ENCODE measurements at regions not wholly inside any gene's neighbourhood (a gene's known extent, or its start where the extent isn't known, plus 50 kb on each side); places are given as distances from the start of the nearest gene placed in this dataset.

DNA sequence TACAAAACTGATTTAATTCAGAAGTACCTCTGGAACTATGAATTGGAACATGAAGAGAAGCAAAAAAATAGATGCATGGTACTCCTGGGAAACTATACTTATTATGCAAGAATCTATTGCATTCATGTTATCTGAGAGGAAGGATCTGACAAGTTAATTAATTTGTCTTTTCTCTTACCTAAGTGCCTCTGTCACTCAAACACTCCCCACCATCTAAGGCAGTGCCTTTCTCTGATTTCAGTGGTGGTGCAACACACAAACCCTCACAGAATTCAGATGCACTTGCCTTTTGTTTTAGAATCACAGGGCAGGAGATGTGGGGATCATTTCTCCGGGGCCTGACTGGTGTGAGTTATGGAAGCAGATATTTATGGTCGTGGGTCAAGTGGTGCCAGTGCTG is 52.5 kb upstream of the C9orf72 start:
- DNase-seq (ENCODE audit: low spot score), result no peak

DNA sequence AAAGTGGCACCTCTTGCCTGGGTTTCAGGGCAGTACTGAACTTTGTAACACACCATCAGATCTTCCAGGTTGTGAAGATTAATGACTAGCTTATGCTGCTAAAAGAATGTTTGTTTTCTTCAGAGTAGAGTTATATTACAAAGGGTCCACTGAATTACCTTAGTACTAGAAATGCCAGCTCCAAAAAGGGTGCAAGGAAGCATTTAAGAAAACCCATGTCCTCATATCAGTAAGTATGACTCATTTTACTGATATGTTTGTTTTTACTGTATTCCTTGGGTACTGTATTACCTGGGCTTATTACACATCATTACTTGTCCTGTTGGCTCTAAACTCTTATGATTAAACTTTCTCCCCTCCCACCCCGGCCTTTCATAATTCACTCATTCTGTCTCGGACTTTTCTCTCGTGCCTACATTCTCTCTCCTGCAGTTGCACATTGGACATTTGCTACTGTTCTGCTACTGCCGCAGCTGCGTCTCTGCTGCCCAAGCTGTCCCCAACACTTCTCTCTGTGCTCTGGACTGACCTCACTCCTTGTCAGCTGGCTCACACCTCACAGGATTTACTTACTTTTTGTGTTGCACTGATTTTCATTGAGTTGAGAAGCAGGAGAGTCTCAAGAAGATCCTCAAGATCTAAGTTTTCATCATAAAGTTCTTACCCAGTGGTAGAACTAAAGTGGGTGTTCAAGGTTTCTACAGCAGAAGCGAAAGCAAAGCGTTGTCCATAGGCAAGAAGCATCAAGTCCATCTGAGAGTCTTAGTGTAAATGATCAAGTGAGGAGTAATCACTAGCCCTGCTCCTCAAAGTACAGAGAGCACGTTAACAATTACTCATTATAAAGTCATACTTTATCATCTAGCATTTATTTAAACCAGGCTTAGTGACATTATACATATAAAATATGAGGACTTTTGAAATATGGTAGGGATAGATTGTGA is 53.2 kb upstream of the C9orf72 start:
- DNase-seq (ENCODE audit: low spot score), result no peak

DNA sequence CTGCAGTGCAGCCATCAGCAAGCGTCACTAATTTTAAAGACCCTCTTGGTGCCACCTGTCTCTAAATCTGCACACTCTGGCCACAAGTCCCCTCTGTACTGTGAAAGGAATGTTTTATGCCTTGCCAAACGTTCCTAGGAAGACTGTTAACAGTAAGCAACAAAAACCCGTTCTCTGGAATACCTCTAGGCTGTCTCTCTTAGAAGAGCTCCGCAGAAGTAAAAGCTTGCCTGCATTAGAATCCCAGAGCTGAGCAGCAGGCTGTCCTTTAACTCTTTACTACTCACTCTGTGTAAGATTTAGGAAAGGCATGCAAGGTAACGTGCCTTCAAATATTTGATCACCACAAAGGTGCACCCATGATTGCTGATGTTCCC is 53.9 kb upstream of the C9orf72 start:
- DNase-seq (ENCODE audit: low spot score), result no peak

DNA sequence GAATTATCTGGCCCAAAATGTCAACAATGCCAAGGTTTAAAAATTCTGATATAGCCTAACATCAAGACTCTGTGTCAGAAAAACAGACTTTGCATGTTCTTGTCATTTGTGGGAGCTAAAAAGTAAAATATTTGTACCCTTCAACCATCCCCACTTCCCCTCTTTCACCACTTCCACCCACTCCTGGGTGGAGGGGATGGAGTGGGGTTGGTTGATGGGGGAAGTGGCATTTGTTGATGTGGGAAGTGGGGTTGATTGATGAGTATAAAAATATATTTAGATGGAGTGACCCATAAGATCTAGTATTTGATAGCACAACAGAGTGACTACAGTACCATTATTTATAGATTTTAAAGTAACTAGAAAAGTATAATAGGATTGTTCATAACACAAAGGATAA is 55.0 kb upstream of the C9orf72 start:
- DNase-seq (ENCODE audit: low spot score), result no peak

DNA sequence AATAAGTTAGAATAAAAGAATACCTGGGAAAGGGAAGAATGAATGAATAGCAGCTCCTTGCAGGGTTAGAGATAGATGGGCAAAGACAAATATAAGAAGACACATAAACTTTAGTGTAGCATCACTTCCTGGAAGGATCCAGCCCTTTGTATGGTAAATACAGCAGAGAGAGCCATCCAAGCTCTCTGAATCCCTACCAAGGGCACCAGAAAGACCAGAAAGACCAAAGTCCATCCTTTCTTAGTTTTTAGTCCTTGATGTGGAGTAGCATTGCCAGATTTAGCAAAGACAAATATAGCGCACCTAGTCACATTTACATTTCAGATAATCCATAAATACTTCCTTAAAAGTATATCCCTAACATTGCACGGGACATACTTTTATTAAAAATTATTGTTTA is 56.1 kb upstream of the C9orf72 start:
- DNase-seq (ENCODE audit: low spot score), result no peak

DNA sequence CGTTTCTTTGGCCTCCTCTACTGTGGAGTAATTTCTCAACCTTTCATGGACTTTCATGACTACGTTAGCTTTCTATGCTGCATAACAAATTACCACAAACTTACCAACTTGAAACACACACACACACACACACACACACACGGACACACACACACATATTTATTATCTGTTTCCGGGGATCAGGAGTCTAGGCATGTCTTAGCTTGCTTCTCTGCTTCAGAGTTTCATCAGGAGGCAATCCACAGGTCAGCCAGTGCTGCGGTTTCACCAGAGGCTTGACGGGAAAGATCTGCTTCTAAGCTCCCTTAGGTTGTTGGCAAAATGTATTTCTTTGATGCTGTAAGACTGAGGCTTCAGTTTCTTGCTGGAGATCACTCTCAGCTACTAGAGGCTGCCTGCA is 59.0 kb upstream of the C9orf72 start:
- DNase-seq (ENCODE audit: low spot score), result no peak

DNA sequence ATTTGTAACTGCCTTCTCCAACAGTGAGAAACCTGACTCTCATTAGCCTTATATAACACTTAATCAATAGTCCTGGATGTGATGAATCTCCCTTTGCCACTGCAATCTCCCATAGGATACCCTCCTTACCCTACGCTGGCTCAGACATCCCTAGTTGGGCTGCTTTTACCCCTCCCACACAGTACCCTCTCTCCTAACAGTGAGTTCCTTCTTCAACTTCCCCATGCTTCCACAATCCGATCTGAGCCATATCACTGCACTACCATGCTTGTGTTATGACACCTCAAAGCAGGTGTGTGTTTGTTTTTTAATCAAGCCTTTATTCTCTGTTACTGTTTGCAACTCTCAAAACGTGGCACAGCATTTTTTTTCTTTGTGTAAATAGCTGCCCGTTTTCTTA is 60.5 kb upstream of the C9orf72 start:
- DNase-seq (ENCODE audit: low spot score), result no peak

DNA sequence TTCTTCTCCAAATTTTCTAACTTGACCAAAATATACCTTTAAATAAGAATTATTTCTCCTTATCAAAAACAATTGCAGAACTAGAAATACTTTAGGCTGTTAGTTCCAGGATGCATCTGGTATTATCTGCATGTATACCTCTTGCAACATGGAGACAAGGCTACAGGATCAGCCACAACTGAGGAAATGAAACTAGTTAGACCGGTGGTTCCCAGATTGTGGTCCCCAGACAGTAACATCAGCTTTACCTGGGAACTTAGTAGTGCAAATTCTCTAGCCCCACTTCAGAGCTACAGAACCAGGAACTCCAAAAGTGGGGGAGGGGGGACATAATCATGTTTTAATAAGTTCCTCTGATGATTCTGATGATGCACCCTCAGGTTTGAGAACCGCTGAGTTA is 61.6 kb upstream of the C9orf72 start:
- DNase-seq (ENCODE audit: low spot score), result peak; percentile 38

DNA sequence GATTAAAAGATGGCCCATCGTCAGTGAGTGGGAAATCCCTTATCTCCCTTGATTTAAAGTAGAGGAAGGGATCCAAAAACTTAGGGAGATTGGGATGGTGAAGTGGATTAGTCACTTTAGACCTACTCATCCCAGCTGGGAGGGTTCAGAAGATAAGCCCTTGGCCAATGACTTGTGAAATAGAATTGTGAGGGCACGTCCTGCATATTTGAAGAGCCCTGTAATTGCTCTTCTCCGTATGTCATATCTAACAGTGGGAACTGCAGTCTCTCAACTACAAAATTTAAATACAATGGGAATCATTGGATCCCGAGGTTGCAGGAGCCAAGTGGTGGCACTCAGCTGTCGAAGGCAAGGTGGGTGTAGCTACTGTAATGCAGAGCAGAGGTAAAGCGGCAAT is 65.4 kb upstream of the C9orf72 start:
- DNase-seq (ENCODE audit: low spot score), result no peak

DNA sequence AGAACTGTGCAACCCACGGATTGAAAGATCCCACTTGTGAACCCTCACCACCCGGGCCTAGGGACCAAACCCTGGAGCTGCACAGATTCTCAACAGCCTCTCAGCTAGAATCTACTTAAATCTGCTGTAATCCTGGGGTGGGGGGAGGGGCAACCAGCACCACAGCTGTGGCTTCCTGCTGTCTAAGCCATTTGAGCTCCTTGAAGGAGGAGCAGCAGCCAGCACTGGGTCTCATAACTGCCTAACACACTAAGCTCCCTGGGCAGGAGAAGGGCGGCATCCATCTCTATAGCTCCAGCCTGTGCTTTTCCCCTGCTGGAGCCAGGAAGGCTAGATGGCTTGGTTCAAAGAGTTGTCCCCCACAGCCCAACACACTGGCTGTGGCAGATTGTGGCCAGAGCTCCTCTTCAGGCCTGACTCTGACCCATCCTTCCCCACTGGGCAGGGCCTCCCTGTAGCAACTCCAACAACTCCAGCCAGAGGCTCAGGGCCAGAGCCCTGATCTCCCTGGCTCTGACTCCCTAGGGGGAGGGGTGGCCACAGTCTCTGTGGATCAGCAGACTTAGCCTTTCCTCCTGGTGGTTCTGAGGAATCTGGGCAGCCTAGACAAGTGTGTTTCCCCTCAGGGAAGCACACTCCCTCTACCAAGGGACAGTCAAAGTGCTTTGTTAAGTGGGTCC is 72.0 kb upstream of the C9orf72 start:
- DNase-seq (ENCODE audit: low spot score), result no peak

DNA sequence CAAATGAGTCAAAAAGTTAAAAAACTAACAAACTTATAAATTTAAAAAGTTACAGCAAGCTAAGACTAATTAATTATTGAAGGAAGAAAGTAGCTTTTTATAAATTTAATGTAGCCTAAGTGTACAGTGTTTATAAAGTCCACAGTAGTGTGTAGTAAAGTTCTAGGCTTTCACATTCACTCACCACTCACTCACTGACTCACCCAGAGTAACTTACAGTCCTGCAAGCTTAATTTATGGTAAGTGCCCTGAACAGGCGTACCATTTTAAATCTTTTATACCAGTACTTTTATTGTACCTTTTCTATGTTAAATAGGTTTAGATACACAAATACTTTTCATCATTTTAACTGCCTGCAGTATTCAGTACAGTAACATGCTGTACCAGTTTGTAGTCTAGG is 80.0 kb upstream of the C9orf72 start:
- DNase-seq (ENCODE audit: low spot score), result no peak

DNA sequence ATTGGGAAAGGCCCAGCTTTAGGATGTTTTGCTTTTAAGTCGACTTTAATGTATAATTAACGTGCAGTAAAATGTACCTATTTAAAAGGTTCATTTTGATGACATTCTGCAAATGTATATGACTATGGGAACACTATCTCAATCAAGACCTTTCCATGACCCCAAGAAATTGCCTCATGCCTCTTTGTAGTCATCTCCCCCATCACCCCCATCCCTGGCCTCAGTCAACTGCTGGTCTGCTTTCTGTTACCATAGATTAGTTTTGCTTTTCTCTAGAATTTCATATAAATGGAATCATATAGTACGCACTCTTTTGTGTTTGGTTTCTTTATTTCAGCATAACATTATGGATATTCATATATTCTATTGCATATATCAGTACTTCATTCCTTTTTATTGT is 80.7 kb upstream of the C9orf72 start:
- DNase-seq (ENCODE audit: low spot score), result no peak

DNA sequence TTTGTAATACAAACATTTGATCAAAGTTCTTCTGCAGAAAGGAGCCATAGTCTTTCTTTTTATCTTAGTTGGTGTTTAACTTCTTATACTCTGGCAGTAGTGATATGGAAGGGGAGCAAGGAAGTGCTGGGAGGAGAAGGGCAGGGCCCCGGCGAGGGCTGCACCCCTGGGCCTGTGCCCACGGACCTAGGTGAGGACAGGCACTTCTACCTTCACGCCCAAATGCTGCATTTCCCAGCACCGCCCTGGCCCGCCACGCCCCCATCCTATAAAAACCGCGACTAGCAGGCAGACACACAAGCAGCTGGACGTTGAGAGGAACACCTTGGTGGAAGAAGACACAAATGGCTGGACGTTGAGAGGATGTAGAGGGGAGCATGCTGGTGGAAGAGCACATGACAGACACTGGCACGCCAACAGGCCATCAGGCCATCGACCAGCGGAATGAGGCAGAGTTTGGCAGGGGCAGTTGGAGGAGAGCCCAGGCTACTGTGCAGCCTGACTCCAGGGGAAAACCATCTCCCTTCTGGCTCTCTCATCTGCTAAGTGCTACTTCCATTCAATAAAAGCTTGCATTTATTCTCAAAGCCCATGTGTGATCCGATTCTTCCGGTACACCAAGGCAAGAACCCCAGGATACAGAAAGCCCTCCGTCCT is 81.5 kb upstream of the C9orf72 start:
- peak; percentile 45 for DNase-seq (ENCODE audit: low spot score)

DNA sequence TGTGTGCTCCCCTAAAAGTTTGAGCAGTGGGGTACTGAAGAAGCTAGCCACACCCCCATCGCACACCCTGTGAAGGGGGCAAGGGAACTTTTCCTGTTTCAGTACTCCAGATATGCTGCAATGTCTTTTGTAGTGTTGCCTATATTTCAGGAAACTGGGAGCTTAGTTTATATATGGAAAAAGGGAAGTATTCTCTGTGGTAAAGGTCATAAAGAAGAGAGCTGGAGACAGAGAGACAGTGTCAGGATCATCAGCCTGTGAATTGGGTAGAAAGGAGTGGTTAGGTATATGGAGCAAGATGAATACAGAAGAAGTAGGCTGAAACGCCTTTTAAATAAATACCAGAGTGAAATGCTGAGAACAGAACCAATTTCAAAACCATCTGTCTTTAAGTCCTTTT is 82.2 kb upstream of the C9orf72 start:
- DNase-seq (ENCODE audit: low spot score), result no peak

DNA sequence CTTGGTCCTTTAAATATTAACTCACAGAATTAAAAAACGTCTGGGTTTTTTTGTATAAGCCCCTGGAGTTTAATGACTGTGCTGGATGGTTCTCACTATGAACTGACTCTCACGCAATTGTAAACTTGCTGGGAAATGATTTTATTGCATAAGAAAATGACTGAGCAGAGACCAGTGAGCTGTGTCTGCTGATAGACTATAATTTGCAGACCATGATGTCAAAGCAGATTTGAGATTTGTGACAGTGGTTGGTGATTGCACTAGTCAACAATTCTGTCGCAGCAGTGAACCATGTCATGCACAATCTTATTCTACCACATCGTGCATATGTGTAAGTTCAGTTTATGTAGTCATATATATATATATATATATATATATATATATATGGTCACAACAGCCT is 85.7 kb upstream of the C9orf72 start:
- no peak for DNase-seq (ENCODE audit: low spot score)

DNA sequence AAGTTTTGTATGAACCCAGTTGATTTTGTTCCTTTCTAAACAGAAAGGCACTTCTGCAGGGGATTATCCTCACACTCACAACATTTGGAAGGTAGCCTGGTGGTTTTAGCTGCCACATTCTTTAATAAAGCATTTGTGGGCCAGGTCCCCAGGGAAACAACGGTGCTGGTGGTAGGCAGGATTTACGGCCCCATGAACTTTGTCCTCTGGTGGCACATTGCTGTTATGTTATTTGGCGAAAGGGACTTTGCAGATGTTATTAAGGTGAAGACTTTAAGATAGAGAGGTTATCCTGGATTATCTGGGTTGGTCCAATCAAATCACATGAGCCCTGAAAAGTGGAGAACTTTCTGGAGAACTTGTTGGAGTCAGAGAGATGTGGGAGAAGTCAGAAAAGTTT is 86.3 kb upstream of the C9orf72 start:
- DNase-seq (ENCODE audit: low spot score), result no peak

DNA sequence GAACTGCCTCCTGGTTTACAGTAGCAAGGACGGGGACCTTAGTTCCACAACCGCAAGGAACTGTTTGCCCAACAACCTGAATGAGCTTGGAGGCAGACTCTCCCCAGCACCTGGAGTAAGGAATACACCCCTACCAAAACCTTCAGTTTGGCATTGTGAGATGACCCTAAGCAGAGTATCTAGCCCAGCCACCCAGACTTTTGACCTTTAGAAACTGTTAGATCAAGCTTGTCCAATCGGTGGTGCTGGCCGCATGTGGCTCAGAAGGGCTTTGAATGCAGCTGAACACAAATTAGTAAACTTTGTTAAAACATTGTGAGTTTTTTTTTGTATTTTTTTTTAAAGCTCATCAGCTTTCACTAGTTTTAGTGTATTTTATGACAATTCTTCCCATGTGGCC is 86.9 kb upstream of the C9orf72 start:
- DNase-seq (ENCODE audit: low spot score), result no peak

DNA sequence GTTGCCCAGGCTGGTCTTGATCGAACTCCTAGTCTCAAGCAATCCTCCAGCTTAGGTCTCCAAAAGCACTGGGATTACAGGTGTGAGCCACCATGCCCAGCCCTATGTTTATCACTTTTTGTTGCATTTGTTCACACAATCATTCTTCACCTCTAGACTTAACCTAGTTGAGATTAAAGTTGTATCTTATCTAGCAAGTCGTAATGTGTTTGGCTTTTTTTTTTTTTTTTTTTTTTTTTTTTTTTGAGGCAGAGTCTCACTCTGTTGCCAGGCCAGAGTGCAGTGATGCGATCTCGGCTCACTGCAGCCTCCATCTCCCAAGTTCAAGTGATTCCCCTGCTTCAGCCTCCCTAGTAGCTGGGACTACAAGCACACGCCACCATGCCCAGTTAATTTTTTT is 90.2 kb upstream of the C9orf72 start:
- no peak for DNase-seq (ENCODE audit: low spot score)

DNA sequence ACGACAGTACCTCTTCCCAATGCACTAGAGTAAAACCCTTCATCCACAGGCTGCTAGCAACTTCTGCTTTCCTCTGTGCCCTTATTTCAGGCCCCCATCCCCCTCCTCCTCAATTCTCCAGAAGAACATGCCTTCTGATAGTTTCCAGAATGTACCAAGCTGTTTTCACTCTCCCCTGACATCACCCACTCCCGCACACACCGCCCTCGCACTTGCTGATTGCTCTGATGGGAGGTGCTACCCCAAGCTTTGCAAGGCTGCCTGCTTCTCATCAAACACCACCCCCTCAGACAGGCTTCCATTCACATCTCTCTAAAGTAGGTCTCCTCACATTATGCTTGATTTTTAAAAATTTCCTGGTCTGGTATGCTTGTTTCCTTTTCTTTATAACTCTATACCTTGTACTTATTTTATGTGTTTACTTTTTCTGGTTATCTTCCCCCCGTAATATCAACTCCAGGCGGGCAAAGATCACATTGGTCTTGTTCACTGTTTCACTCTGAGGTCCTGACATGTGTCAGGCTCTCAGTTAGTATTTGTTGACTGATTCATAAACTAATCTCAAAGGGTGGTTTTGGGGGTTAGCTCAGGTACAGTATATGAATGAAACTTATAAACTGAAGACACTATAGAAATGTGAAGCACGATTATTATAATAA is 91.0 kb upstream of the C9orf72 start:
- DNase-seq (ENCODE audit: low spot score), result no peak

DNA sequence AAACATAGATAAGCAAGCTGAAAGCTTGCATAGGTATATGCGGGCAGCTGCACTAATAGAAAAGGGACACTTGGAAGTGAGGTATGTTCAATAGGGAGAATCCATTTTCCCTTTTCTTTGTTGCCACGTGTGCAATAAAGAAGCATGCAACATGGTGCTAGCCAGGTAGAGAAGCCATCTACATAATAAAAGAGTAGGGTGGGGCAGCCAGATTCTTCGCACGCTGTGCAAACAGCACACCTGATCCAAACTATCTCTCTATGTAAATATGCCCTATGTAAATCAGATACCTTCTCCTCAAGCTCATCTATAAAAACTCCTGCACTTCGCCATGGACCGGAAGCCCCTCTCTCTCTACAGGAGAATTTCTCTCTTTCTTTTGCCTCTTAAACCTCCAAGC is 91.9 kb upstream of the C9orf72 start:
- no peak for DNase-seq (ENCODE audit: low spot score)

DNA sequence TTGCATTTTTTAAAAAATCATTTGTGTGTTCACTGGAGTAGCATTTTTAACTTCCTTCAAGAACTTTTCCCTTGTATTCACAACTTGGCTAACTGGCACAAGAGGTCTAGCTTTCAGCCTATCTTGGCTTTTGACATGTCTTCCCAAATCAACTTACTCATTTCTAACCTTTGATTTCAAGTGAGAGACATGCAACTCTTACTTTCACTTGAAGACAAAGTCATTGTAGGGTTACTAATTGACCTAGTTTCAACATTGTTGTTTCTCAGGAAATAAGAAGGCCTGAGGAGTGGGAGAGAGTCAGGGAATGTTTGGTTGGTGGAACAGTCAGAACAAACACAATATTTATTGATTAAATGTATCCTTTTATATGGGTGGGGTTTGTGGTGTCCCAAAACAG is 95.0 kb upstream of the C9orf72 start:
- DNase-seq (ENCODE audit: low spot score), result no peak

DNA sequence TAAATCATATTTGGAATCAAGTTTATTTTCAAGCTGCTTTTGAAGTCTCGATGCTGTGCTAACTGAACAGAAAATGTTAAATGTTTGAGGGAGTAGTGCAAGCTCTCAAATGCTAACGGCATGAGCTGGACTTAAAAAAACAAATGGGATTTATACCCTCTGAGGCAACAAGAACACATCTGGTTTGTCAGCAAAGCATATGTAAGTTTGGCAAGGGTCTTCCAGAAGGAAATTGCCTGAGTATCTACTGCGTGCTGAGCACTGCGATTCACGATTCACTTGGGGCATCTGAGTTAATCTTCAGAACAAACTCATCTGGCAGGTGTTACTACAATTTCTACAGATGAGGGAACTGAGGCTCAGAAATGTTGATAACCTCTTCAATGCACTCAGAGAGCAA is 98.4 kb upstream of the C9orf72 start:
- DNase-seq (ENCODE audit: low spot score), result no peak

DNA sequence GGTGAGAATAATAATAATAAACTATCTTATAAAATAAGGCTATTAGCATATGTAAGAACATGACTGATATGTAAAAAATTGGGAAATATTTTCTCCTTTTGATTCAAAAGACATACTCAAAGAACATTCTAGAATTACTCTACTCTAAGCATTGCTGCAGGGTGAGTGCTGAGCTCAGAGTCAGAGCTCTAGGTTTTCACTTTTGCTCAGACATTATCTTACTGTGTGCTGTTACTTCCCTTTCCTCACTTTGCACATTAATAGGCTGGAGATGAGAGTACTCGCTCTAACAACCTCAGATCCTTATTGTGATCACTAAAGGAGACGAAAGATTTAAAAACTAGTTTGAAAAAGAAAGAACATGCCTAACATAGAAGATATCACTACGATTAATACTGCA is 99.4 kb upstream of the C9orf72 start:
- peak; percentile 11 for DNase-seq (ENCODE audit: low spot score)
